NCI-H2227 treated with DMSO at 0.1 percent for 48 hours (cell line): ENCODE measurements at regions not wholly inside any gene's neighbourhood (a gene's known extent, or its start where the extent isn't known, plus 50 kb on each side); places are given as distances from the start of the nearest gene placed in this dataset.
"Not testable (repeated sequence)": the region's sequence is repeated elsewhere in the genome, so short reads cannot be mapped to it uniquely, and the experiment has no call there.

Source experiments
- DNase-seq: peaks from one replicate; lab custom pipeline; 2025; lab: John Stamatoyannopoulos, UW

DNA sequence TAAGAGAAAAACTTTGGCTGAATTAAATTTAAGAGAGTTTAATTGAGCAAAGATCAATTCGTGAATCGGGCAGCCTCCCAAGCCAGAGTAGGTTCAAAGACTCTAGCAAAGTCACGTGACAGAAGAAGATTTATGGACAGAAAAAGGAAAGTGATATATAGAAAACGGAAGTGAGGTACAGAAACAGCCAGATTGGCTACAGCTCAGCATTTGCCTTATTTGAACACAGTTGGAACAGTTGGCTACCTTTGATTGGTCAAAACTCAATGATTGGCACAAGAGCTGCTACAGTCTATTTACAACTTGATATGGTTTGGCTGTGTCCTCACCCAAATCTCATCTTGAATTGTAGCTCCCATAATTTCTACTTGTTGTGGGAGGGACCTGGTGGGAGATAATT is 102.6 kb downstream of the PLG start:
- DNase-seq: no peak

DNA sequence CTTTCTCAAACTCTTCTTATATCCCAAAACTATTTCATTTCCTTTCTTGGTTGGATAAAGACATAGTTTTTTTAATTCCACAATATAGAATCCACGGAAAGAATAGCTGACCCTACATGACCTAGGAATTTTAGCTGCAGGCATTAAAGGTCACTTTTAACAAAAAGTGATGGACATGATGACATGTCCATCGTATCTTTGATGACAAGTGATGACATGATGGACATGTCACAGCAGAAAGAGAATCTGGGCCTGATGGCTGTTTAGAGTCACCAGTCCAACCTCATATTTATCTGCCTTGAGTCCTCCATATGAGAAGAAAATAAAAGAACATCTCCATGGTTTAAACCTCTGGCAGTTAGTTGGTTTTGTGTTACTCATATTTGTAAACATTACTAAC is 106.2 kb downstream of the PLG start:
- DNase-seq: no peak

DNA sequence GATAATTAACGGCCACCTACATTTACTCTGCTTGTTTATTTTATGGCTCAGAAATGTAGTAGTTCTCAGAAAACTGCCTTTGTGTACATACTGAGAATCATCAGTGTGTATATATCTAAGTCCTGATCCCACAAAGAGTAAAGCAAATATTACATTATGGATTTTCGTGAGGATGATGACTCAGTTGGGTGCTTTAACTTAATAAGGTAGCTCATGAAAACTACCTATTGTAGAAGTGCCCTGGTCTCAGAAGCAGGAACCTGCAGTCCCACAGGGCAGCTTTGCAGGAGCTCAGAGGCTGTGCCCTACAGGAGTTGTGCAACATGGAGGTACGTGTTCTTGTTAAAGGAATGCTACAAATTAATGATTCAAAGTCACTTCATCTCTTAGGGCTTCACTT is 108.2 kb downstream of the PLG start:
- DNase-seq: no peak

DNA sequence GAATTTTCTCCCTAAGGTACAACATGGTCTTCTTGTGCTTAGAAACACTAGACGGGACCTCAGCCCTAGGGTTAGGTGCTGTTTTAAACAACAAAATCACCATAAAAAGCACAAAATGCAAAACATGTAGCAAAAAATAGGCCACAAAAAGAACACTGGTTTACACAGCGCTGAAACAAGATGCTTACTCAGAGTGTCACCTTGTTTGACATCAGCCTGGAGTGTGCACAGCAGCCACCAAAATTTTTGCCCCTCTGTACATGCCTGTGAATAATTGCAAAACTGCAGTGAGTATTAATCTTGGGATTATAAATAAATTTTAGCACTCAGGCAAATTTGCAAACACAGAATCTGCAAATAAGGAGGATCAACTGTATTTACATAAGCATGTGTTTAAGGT is 110.1 kb downstream of the PLG start:
- DNase-seq: no peak

DNA sequence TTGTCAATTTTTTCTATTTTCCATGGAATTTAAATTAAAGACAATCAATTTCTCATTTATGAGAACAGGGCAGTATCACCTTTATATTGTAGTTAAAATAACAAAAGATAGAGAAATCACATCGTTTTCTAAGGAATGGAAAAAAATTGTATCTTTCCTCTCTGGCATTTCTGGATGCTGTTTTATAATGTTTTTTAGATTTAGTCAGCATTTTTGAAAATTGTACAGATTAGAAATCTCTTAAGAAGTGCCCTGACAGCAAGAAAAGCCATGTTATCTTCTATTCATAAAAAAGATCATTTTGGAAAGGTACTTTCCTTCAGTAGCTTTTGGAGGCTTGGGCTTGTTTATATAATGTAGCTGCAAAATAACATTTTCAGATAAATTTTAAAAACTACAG is 116.9 kb downstream of the PLG start:
- no peak for DNase-seq

DNA sequence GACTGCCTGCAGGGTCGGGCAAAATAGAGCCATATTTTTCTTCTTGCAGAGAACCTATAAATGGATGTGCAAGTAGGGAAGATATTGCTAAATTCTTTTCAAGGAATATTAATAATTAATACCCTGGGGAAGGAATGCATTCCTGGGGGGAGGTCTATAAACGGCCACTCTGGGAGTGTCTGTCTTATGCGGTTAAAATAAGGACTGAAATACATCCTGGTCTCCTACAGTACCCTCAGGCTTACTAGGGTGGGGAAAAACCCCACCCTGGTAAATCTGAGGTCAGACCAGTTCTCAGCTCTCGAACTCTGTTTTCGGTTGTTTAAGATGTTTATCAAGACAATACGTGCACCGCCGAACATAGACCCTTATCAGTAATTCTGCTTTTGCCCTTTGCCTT is 118.6 kb downstream of the PLG start:
- not testable (repeated sequence) for DNase-seq

DNA sequence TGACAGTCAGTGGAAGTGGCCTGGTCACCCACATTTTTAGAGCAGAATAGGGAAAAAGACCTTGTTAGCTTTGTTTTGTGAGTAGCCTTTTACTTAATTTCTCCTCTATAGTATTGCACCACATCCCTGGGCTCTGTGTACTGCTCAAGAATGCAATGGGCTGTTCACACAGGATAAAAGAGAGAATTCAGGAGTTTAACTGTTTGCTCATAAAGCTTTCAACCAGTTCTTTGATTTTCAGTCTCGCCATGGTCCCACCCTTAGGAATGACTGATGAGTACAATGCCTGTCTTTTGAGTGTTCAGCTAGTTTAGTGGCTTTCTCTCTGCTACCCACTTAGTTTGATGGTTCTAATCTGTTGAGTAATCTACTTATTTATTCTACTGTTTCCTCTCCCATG is 129.7 kb downstream of the PLG start:
- DNase-seq: no peak

DNA sequence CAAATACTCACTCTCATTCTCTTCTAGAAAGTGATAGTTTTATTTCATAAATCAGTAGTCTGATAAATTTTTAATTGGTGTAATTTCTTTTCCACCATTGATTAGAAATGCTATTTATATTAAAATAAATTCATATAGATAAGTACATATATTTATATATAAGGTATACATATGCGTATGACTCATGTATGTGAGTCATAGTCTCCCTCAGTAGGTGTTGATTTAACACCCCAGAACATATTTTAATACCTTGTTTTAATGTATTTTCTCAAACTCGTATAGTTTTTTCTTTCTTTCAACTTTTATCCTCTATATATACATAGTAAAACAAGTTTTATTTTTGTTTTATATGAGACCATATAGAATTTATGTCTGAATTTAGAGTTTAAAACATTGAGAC is 130.4 kb downstream of the PLG start:
- no peak for DNase-seq

DNA sequence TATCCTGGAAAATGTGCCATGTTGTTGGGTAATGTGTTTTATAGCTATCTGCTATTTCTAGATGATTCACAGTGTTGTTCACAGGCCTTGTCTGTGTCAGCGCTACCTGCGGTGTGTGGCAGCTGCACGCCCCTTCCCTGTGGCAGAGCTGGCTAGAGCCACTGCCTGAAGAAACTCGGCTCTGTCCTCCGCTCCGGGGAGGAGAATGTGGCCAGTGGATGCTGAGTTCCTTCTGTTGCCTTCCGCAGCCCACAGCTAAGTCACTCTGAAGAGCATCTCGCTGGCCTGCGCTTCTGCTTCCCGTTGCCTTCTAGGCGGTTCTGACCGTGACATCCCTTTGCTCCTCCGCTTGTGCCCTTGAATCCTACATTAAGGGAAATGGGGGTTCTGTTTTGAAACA is 135.1 kb downstream of the PLG start:
- DNase-seq: no peak

DNA sequence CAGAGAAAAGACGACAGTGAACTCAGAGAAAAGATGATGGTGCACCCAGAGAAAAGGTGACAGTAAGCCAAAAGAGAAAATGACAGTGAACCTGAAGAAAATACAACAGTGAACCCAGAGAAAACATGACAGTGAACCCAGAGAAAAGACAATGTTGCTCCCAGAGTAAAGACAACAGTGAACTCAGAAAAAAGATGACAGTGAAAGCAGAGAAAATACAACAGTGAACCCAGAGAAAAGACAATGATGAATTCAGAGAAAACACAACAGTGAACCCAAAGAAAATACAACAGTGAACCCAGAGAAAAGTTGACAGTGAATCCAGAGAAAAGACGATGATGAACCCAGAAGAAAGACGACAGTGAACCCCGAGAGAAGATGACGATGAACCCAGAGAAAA is 140.5 kb upstream of the MAP3K4 start:
- no peak for DNase-seq

DNA sequence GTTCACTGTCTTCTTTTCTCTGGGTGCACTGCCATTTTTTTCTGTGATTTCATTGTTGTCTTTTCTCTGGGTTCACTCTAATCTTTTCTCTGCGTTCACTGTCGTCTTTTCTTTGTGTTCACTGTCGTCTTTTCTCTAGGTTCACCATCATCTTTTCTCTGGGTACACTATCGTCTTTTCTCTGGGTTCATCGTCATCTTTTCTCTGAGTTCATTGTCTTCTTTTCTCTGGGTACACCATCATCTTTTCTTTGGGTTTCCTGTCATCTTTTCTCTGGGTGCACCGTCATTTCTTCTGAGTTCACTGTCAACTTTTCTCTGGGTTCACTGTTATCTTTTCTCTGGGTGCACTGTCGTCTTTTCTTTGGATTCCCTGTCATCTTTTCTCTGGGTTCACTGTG is 137.6 kb upstream of the MAP3K4 start:
- DNase-seq: no peak

DNA sequence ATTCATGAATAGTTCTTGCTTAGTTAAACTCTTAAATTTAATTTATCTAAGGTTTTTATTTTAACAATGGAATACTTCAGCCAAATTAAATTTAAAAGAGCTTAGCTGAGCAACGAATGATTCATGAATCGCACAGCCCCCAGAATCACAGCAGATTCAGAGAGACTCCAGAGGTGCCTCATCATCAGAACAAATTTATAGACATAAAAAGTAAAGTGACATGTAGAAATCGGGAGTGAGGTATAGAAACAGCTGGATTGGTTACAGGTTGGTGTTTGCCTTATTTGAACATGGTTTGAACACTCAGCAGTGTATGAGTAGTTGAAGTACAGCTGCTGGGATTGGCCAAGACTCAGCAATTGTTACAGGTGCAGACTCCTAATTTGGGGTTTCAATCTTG is 132.7 kb upstream of the MAP3K4 start:
- DNase-seq: no peak

DNA sequence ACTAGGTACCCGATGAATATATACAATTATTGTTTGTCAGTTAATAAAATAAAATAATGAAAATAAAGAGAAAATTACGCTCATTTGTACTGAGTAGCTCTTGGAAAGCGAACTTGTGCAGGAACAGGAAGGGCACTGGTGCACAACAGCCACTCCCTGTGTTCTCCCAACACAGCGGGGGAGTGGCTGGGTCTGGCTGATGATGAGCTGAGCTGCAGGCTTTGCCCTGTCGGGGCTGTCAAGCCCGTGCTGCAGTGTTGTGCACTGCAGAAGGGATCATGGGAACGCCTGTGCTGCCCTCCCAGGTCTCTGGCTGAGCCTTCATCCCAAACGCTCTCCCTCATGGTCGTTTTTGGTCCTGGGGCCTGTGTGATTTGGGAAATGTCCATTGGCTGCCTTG is 131.7 kb upstream of the MAP3K4 start:
- no peak for DNase-seq

DNA sequence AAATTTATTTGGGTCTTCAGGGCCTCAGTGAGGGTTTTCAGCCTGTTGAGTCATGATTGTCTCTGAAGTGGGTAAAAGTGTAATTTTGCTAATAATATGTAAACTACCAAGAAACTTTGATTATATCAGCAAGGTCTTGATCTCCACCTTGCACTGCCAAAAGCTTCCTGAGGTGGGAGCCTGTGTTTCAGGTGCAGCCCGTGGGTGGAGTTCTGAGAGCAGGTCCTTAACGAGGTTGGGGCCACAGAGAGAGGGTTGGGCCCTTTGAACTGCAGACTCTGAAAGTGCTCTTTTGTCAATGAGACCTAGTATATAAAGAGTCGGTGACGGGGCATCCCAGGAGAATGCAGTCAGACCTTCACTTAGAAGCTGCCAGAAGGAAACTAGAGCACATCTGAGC is 129.7 kb upstream of the MAP3K4 start:
- DNase-seq: no peak

DNA sequence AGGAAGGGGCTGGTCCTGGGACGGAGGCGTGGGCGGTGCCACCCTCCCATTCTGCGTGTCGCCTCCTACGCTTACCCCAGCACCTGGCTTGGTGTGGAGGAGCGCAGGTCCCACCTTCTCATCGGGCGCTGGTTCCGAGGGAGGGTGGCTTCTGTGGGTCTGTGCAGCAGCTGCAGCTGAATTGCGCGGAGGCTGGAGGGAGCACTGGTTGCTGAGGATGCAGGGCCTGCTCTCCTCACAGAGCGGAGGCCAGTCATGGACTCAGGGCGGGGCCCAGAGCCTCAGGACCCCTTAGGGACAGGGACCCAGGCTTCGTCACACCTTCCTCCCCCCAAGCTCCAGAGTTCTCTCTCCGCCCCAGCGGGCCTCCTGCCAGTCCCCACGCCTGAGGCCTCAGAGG is 127.8 kb upstream of the MAP3K4 start:
- no peak for DNase-seq

DNA sequence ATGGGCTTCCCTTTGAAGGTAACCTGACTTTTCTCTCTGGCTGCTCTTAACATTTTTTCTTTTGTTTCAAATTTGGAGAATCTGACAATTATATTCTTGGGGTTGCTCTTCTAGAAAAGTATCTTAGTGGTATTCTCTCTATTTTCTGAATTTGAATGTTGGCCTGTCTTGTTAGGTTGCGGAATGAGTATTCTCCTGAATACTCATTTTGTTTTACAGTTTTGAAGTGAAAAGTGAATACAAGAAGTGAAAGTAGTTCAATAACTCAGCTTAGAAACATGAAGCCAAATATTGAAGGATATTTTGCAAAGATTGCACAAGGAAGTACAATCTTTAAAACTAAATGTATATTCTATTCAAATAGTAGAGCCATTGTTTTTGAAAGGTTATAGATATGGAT is 120.2 kb upstream of the MAP3K4 start:
- DNase-seq: no peak

DNA sequence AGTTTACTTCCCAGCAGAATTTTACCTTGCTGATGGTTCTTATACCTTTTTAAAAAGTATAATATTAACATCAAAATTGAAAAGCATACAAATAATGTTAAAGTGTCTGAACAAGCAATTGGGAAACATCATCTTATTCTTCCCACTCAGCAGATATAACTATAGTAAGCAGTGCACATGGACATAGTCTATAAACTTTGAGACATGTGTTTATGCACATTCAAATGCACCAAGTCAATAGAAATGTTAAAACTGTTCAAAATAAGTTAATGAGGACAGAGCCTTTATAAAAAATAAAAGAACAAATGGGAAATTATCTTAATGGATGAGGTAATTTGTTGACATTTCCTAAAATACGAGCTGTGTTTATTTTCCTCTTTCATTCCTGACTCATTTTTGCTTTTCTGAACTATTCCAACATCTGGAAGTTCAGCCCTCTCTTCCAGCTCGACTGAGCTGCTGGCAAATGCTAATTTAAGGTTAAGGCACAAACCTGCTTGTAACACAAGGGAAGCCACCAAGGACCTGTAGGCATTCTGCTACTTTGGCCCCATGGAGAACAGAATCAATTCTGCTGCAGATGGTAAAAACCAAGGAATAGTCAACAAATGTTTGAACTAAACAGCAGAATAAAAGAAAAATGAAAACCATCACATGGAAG is 110.3 kb upstream of the MAP3K4 start:
- DNase-seq: no peak

DNA sequence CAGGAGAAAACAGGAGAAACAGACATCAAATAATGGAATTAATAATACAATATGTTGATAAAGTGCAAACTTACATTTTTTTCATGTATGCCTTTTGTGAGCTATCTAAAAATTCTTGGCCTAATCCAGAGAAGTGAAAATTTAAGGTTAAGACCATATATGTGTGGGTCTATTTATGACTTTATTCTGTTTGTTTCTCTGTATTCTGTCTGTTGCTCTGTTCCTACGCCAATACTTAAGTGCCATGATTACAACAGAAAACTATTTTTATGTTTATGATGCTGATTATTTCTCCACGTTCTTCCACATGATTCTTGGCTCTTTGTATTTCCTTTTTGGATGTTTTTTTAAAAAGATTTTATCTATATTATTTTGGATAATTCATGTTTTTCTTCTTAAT is 109.6 kb upstream of the MAP3K4 start:
- no peak for DNase-seq

DNA sequence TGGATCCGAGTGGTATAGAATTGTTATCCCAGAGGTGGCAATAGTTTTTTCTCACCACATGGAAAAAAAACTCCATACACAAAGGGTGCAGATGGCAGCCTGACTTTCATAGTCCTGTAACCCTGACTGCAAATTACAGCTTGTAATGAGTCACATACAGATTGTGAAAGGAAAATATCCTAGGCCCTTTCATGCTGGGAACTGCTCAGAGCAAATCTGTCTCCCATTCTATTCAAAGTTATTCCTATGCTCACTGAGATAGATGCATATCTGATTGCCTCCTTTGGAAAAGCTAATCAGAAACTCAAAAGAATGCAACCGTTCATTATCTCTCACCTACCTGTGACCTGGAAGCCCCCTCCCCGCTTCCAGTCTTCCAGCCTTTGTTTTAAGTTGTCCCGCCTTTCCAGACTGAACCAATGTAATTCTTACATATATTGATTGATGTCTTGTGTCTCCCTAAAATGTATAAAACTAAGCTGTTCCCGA is 108.7 kb upstream of the MAP3K4 start:
- no peak for DNase-seq

DNA sequence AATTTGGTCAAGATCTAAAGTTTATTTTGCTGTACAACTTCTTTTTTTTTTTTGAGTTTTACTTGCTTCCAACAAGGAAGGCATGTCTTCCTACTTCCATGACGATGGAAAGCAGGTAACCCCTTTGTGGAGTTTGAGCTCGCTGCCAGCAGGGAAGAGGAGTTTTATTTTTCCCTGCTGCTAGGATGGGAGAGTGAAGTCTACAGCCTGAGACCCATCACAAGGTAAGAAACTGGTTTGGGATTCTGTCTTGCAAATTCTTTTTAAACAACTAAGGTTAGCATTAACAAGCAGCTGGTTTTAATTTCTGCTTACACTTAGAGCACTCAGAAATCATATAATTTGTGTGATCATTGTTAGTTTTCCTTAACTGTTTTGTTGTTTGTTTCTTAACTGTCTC is 108.0 kb upstream of the MAP3K4 start:
- DNase-seq: no peak

DNA sequence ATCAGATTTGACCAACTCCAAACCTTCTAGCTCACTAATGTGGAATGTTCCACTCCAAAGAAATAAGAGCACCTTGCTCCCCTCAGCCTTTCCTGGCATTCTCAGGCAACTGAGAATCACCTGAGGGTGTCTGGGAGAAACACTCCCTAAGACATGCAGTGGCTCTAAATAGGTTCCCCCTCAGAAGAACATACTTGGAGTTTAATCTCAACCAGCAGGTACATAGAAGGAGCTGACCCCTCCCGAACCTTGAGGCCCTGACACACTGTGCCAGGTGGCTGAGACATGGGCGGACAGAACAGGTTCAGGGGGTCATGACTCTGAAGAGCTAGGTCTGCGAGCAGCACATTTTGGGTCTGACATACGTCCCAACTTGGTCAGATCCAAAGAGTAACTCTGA is 107.6 kb upstream of the MAP3K4 start:
- no peak for DNase-seq

DNA sequence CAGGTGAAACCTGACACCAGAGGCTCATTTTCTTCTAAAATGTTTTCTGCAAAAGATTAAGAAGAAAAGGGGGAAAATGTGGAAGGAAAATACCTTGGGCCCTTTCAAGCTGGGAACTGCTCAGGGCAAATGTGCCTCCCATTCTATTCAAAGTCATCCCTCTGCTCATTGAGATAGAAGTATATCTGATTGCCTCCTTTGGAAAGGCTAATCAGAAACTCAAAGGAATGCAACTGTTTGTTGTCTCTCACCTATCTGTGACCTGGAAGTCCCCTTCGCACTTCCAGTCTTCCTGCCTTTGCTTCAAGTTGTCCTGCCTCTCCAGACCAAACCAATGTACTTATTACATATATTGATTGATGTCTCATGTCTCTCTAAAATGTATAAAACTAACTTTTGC is 102.4 kb upstream of the MAP3K4 start:
- not testable (repeated sequence) for DNase-seq

DNA sequence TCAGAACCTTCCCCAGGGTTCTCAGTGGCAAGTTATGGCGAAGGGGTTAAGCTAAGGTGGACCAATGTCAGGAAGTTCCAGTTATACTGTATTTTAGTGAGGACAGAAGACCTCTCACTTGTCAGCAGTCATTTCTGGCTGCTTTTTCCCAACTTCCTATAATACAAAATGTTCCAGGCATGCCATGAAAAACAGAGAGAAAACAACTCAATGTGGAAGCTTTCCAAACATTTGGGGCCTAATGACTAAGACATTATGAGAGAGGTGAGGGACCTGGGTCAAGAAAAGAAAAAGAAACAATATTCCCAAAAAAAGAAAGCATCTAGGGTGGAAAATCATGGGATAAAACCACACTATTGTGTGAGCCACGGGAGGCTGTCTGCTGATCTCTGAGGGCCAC is 99.9 kb upstream of the MAP3K4 start:
- no peak for DNase-seq

DNA sequence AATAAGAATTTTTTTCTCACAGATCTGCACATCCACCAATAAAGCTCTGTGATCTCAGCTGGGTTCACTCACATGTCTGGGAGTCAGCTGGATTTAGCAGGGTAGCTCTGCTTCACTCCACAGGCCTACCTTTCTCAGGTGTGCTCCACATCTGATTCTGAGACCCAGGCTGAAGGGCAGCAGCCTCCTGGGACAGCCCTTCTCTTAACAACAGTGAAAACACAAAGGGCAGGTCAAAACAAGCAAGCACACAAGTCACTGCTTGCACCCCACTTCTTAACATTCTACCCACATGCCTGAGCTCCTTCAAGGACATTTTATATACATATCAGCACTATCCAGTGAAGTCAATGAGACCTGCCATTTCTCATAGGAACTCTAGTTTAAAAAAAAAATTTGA is 96.0 kb upstream of the MAP3K4 start:
- DNase-seq: no peak
